NCI-H526 (cell line): ENCODE measurements at regions not wholly inside any gene's neighbourhood (a gene's known extent, or its start where the extent isn't known, plus 50 kb on each side); places are given as distances from the start of the nearest gene placed in this dataset.
"Not testable (repeated sequence)": the region's sequence is repeated elsewhere in the genome, so short reads cannot be mapped to it uniquely, and the experiment has no call there.

Source experiments
- DNase-seq, 2 experiments: peaks; one replicate each; lab custom pipeline; 2025; lab: John Stamatoyannopoulos, UW

- not testable (repeated sequence) for DNase-seq
These were observed 63.9 kb upstream of the SMURF2 start for GRCh38 chr17:64726025-64726424.

- not testable (repeated sequence) for DNase-seq
These were observed 62.1 kb upstream of the SMURF2 start for GRCh38 chr17:64724246-64724645.

- no peak for DNase-seq
These were observed 61.7 kb upstream of the SMURF2 start for GRCh38 chr17:64723781-64724180.

DNA sequence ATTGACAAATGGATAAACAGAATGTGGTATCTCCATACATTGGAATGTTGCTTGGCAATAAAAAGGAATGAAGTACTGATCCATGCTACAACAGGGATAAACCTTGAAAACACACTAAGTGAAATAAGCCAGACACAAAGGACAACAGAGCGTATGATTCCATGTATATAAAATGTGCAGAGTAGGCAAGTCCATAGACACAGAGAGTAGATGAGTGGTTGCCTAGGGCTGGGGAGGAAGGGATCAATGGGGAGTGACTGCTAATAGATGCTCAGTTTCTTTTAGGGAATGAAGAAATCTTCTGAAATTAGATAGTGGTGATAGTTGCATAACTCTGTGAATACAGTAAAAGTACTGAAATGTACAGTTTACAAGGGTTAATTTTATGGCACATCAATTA, 59.4 kb upstream of the SMURF2 start:
- DNase-seq = not testable (repeated sequence)

DNA sequence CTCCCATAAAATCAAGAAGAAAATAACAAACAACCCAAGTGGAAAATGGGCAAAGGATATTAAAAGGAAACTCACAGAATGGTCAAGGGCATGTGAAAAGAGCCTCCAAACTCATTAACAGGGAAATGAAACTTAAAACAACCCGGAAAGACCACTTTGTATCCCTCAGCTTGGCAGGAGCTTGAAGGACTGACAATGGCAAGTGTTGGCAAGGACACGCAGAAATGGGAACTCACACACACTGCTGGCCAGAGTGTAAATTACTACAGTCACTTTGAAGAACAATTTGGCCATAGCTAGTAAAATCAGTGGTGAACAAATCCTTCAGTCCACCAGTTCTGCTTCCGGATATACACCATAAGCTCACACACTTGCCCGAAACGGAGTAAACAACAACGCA, 58.1 kb upstream of the SMURF2 start:
- DNase-seq = not testable (repeated sequence)

- DNase-seq = not testable (repeated sequence)
These were observed 57.4 kb upstream of the SMURF2 start for GRCh38 chr17:64719517-64719916.

DNA sequence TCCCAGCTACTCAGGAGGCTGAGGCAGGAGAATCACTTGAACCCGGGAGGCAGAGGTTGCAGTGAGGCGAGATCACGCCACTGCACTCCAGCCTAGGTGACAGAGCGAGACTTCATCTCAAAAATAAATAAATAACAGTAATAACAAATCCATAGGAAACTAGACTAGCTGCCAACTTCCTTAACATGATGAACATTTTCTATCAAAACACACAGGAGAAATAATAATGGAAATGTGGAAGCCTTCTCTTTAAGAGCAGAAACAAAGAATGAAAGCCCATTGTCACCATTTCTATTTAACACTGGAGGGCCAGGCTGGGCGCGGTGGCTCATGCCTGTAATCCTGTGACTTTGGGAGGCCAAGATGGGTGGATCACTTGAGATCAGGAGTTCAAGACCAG, 56.7 kb upstream of the SMURF2 start:
- DNase-seq = not testable (repeated sequence)

GRCh38 chr17:64718058-64718457, 56.0 kb upstream of the SMURF2 start:
- DNase-seq = no peak

DNA sequence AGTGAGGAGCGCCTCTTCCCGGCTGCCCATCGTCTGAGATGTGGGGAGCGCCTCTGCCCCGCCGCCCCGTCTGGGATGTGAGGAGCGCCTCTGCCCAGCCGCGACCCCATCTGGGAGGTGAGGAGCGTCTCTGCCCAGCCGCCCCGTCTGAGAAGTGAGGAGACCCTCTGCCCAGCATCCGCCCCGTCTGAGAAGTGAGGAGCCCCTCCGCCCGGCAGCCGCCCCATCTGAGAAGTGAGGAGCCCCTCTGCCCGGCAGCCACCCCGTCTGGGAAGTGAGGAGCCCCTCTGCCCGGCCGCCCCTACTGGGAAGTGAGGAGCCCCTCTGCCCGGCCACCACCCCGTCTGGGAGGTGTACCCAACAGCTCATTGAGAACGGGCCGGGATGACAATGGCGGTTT, 54.4 kb upstream of the SMURF2 start:
- DNase-seq = not testable (repeated sequence)

- DNase-seq = not testable (repeated sequence)
These were observed 51.7 kb upstream of the SMURF2 start for GRCh38 chr17:64713786-64714185.

DNA sequence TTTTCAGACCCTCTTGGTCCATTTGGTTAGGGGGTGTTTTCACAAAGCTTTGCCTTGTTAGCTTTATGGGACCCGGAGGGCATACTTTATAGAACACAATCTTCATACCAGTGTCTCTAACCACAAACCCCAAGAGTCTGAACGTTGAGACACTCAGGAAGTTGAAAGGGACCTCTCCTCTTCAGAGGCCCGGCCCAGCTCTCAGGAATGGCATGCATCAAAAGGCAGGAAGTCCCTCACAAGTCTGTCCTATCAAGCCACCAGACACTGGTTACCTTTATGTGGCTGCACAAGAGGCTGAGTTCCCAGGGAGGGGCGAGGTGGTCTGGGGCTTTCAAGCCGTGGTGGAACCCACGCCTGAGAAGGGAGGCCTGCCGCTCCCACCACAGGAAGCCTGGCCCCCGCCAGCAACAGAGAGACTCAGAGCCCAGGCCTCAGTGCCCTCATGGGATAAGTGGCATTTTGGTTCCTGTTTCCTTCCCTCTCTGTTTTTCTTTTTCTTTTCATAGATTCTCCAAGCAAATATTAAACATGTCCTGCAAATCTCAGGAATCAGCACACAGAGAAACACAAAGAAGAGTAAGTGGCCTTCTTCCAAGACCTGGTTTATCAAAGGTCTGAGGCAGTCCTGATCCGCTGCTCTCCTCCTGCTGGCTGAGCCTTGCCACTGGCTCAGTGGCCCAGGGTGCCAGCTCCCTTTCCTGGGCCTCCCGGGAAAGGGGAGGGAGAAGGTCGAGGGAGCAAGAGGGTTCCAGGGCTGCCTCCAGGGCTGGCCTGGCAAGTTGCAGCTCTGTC, 50.6 kb upstream of the SMURF2 start:
- DNase-seq = not testable (repeated sequence)
